KMS-11 (cell line): ENCODE measurements at regions not wholly inside any gene's neighbourhood (a gene's known extent, or its start where the extent isn't known, plus 50 kb on each side); places are given as distances from the start of the nearest gene placed in this dataset.

Source experiments
- H2AFZ ChIP-seq: fragments of 200-600 bp; sonication (generic); 2 replicates; pipeline ENCODE4 v1.6.1; 2016; ENCODE audit warnings: antibody characterized with exemption, mixed run types, low read depth
- H3K27ac ChIP-seq: fragments of 200-600 bp; sonication (generic); 2 replicates; pipeline ENCODE4 v1.6.1; 2016; ENCODE audit warnings: mild to moderate bottlenecking, mixed run types
- H3K27me3 ChIP-seq: fragments of 200-600 bp; sonication (generic); 2 replicates; pipeline ENCODE4 v1.6.1; 2017; ENCODE audit warnings: mild to moderate bottlenecking, low read depth, mixed run types, moderate library complexity; ENCODE audit not compliant: insufficient read depth
- H3K36me3 ChIP-seq: fragments of 200-600 bp; sonication (generic); 2 replicates; pipeline ENCODE4 v1.6.1; 2017; ENCODE audit warnings: mild to moderate bottlenecking, mixed run types; ENCODE audit not compliant: insufficient read depth
- H3K4me1 ChIP-seq: fragments of 200-600 bp; sonication (generic); 2 replicates; pipeline ENCODE4 v1.6.1; 2016; ENCODE audit warnings: mild to moderate bottlenecking, low read depth, mixed run types; ENCODE audit not compliant: poor library complexity, severe bottlenecking
- H3K4me2 ChIP-seq: fragments of 200-600 bp; sonication (generic); 2 replicates; pipeline ENCODE4 v1.7.0; 2016; ENCODE audit warnings: mild to moderate bottlenecking, mixed run types
- H3K4me3 ChIP-seq: fragments of 200-600 bp; sonication (generic); IDR thresholded peaks from 2 replicates; pipeline ENCODE4 v1.6.1; 2017; ENCODE audit warnings: low read depth, low read length, mixed read lengths; ENCODE audit not compliant: insufficient read depth
- H3K79me2 ChIP-seq: fragments of 200-600 bp; sonication (generic); 2 replicates; pipeline ENCODE4 v1.6.1; 2016; ENCODE audit warnings: low read depth, mixed run types; ENCODE audit not compliant: insufficient read depth
- H3K9ac ChIP-seq: fragments of 200-600 bp; sonication (generic); 2 replicates; pipeline ENCODE4 v1.6.1; 2016; ENCODE audit warnings: mild to moderate bottlenecking, mixed run types
- H4K20me1 ChIP-seq: fragments of 200-600 bp; sonication (generic); 2 replicates; pipeline ENCODE4 v1.6.1; 2016; ENCODE audit warnings: mild to moderate bottlenecking, mixed run types; ENCODE audit not compliant: insufficient read depth
- CTCF ChIP-seq: fragments of 200-600 bp; sonication (generic); conservative IDR thresholded peaks from 2 replicates; pipeline ENCODE4 v1.6.1; 2017; ENCODE audit warnings: low read depth, mild to moderate bottlenecking, antibody characterized with exemption, low read length, moderate library complexity, mixed read lengths

DNA sequence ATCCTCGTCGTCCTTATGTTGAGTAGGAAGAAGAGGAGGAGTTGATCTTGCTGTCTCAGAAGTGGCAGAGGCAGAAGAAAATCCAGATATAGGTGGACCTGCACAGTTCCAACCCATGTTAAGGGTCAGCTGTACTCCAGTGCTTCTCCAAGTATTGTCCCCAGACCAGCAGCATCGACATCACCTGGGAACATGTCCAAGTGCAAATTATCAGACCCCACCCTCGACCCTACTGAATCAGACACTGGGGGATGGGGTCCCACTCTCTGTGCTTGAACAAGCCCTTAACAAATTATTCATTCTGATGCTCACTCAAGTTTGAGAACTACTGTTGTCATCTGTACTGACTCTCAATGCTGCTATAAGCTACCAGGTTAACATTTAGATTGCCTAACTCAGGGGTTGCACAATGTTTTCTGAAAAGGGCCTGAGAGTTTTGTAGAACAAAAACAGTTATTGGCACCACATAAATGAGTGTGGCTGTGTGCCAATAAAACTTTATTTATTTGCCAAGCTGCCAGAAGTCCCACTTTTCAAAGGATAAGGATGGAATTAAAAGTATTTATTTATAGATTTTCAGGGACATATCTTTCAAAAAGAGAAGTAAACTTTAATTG lies 226.7 kb upstream of the IPO5 start:
- Histone ChIP-seq H4K20me1 (no peaks in the 10 kb centered on the region), H3K4me3 (no peak overlapping the region), H3K4me2 (no peak overlapping the region), H3K4me1 (no peaks in the 10 kb centered on the region), H3K36me3 (no peaks in the 10 kb centered on the region), H3K79me2 (no peaks in the 10 kb centered on the region), H2AFZ (no peak overlapping the region), H3K27ac (no peak overlapping the region), H3K9ac (no peak overlapping the region), H3K27me3 (no peaks in the 10 kb centered on the region)
- TF ChIP-seq CTCF = no peak

DNA sequence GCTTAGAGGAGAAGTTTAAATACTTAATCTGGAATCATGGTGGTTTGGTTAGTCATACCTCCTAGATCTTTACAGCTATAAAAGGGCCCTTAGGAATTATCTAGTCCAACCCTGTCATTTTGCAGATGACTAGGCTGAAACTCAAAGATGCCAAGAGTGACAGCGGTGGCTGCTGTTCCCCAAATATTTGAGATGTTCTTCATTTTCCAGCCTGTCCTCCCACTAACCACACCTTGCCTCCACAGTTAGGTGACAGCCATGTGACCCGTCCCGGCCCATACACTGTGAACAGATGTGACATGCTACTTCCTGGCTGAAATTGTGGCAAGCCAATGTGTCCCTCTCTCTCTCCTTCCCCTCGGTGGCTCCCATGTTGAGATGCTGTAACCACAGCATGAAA lies 225.5 kb upstream of the IPO5 start:
- no peak for TF ChIP-seq CTCF
- Histone ChIP-seq H3K27ac (no peak overlapping the region), H2AFZ (no peak overlapping the region), H3K4me2 (no peak overlapping the region), H3K4me3 (no peak overlapping the region), H3K79me2 (no peaks in the 10 kb centered on the region), H3K36me3 (no peaks in the 10 kb centered on the region), H3K9ac (no peak overlapping the region), H4K20me1 (no peaks in the 10 kb centered on the region), H3K27me3 (no peaks in the 10 kb centered on the region), H3K4me1 (no peaks in the 10 kb centered on the region)

DNA sequence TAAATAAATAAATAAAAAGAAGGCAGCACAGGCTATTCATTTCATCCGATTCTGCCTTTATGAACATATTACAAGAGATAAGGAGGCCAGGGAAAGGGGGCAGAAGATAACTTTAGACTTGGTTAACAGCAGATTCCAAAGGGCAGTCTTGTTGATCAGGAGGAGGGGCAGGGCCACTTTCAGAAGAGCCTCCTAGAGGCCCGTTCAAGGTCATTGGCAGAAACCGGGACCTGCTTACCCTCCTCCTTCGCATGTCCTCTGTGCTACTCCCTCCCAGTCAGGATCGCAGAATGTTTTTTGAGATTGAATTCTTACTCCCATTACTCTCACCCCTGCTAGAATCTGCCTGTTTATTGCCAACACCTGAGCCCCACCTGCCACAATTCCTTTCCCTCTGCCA lies 217.0 kb upstream of the IPO5 start:
- Histone ChIP-seq H4K20me1 (no peaks in the 10 kb centered on the region), H3K4me1 (no peaks in the 10 kb centered on the region), H3K4me2 (no peak overlapping the region), H3K36me3 (no peaks in the 10 kb centered on the region), H3K27me3 (no peaks in the 10 kb centered on the region), H3K79me2 (no peaks in the 10 kb centered on the region), H2AFZ (no peak overlapping the region), H3K27ac (no peak overlapping the region), H3K9ac (no peak overlapping the region), H3K4me3 (no peak overlapping the region)
- TF ChIP-seq CTCF = no peak

DNA sequence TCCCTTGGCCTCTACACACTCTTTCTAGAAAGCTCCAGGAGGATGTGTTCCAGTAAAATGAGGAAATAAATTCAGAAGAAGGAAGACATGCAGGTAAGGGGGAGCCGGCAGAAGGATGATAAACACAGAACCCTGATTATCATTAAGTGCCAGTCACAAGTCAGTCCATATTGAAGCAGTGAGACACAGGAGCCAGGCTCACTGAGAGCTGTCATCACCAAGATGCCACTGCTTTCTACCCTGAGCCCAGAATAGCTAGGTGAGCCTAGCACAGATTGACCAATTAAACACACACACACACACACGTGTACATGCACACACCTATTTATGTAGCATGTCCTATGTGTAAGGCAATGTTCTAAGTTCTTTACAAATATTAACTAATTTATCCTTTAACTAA lies 211.4 kb upstream of the IPO5 start:
- H3K4me1 ChIP-seq = no peaks in the 10 kb centered on the region
- no peak overlapping the region for H3K4me2 ChIP-seq
- no peak overlapping the region for H3K9ac ChIP-seq
- H4K20me1 ChIP-seq = no peaks in the 10 kb centered on the region
- H3K79me2 ChIP-seq = no peaks in the 10 kb centered on the region
- no peaks in the 10 kb centered on the region for H3K36me3 ChIP-seq
- no peak for TF ChIP-seq CTCF
- no peaks in the 10 kb centered on the region for H3K27me3 ChIP-seq
- no peak overlapping the region for H2AFZ ChIP-seq
- no peak overlapping the region for H3K27ac ChIP-seq
- H3K4me3 ChIP-seq = no peak overlapping the region
